WTC11 (cell line): ENCODE measurements at regions not wholly inside any gene's neighbourhood (a gene's known extent, or its start where the extent isn't known, plus 50 kb on each side); places are given as distances from the start of the nearest gene placed in this dataset.

ENCODE experiments used
- ATAC-seq: fragments of 200-7000 bp; cut with Tn5 transposase; 2 replicates; pipeline ENCODE4 v1.10.0; 2021; ENCODE audit warnings: mild to moderate bottlenecking, moderate library complexity
- CTCF ChIA-PET: fragments of 300-600 bp; sonication (Branson Sonifier 250); formaldehyde crosslinking; loops from one replicate; lab custom pipeline; 2021; ENCODE audit warnings: antibody characterized with exemption; lab: Charles Lee
- POLR2A ChIA-PET: fragments of 350-600 bp; sonication (Branson Sonifier 250); formaldehyde crosslinking; loops from one replicate; lab custom pipeline; 2021; ENCODE audit warnings: antibody characterized with exemption; lab: Charles Lee
- DNase-seq: peaks from one replicate; pipeline ENCODE4 v3.0.0; 2021; ENCODE audit warnings: low spot score
- H3K27ac Mint-ChIP-seq: 2 replicates; pipeline ENCODE4 v1.8.0; 2021; ENCODE audit warnings: mixed read lengths
- H3K27me3 Mint-ChIP-seq: 2 replicates; pipeline ENCODE4 v1.8.0; 2021; ENCODE audit warnings: low read depth, mild to moderate bottlenecking, moderate library complexity, mixed read lengths
- H3K36me3 Mint-ChIP-seq: 2 replicates; pipeline ENCODE4 v1.8.0; 2021; ENCODE audit warnings: mixed read lengths
- H3K4me1 Mint-ChIP-seq: 2 replicates; pipeline ENCODE4 v1.8.0; 2022; ENCODE audit warnings: mixed read lengths
- H3K4me3 Mint-ChIP-seq: 2 replicates; pipeline ENCODE4 v1.8.0; 2021; ENCODE audit warnings: mild to moderate bottlenecking, moderate library complexity, mixed read lengths
- H3K9me3 Mint-ChIP-seq: 2 replicates; pipeline ENCODE4 v1.8.0; 2021; ENCODE audit warnings: mixed read lengths
- ARID4B ChIP-seq: sonication (generic); formaldehyde crosslinking; IDR thresholded peaks from 2 replicates; pipeline ENCODE4 v1.8.0; 2023; ENCODE audit warnings: missing genetic modification reagents, mild to moderate bottlenecking, borderline replicate concordance
- CBFB ChIP-seq: sonication (generic); formaldehyde crosslinking; IDR thresholded peaks from 2 replicates; pipeline ENCODE4 v1.8.1; 2022; ENCODE audit warnings: mild to moderate bottlenecking, low read depth, missing genetic modification reagents
- FOXJ3 ChIP-seq: sonication (generic); formaldehyde crosslinking; IDR thresholded peaks from 2 replicates; pipeline ENCODE4 v1.9.0; 2021; ENCODE audit warnings: missing genetic modification reagents, mild to moderate bottlenecking, borderline replicate concordance
- GTF2I ChIP-seq: fragments of 250-450 bp; sonication (Bioruptor Pico); conservative IDR thresholded peaks from 2 replicates; pipeline ENCODE4 v1.4.0; 2021; ENCODE audit warnings: mild to moderate bottlenecking
- NR1H2 ChIP-seq: sonication (generic); formaldehyde crosslinking; IDR thresholded peaks from 2 replicates; pipeline ENCODE4 v1.9.0; 2021; ENCODE audit warnings: mild to moderate bottlenecking, moderate library complexity, missing genetic modification reagents
- OVOL2 ChIP-seq: fragments of 250-450 bp; sonication (Bioruptor Pico); IDR thresholded peaks from 2 replicates; pipeline ENCODE4 v1.9.0; 2021; ENCODE audit warnings: mild to moderate bottlenecking, borderline replicate concordance
- PRRX2 ChIP-seq: fragments of 250-450 bp; sonication (Bioruptor Pico); IDR thresholded peaks from 2 replicates; pipeline ENCODE4 v1.8.0; 2021; ENCODE audit warnings: mild to moderate bottlenecking
- RORB ChIP-seq: fragments of 250-450 bp; sonication (Bioruptor Pico); IDR thresholded peaks from 2 replicates; pipeline ENCODE4 v1.9.0; 2021; ENCODE audit warnings: mild to moderate bottlenecking
- STAT6 ChIP-seq: sonication (generic); formaldehyde crosslinking; conservative IDR thresholded peaks from 2 replicates; pipeline ENCODE4 v1.8.1; 2023; ENCODE audit warnings: mild to moderate bottlenecking, low read depth, missing genetic modification reagents, moderate library complexity
- ZNF281 ChIP-seq: sonication (generic); formaldehyde crosslinking; IDR thresholded peaks from 2 replicates; pipeline ENCODE4 v1.8.0; 2023; ENCODE audit warnings: mild to moderate bottlenecking, missing genetic modification reagents
- ZSCAN18 ChIP-seq: fragments of 250-450 bp; sonication (Bioruptor Pico); IDR thresholded peaks from 2 replicates; pipeline ENCODE4 v2.1.2; 2022; ENCODE audit warnings: mild to moderate bottlenecking, moderate library complexity

- TF ChIP-seq ARID4B (CRISPR knock-in tag): no peak
- no peak for TF ChIP-seq ZSCAN18 (CRISPR knock-in tag)
- TF ChIP-seq NR1H2 (CRISPR knock-in tag): no peak
- no peak for TF ChIP-seq CBFB (CRISPR knock-in tag)
These were observed 387.0 kb upstream of the ACTRT1 start (continued) for GRCh38 chrX:128439159-128439558.

- Mint-ChIP-seq H3K4me1 (no peaks in the 10 kb centered on the region), H3K36me3 (no peaks in the 10 kb centered on the region), H3K27me3 (no peaks in the 10 kb centered on the region), H3K4me3 (no peak overlapping the region), H3K27ac (no peak overlapping the region), H3K9me3 (no peaks in the 10 kb centered on the region)
- TF ChIP-seq RORB (no peak), OVOL2 (CRISPR knock-in tag) (no peak), GTF2I (CRISPR knock-in tag) (no peak), ZNF281 (no peak)
- POLR2A ChIA-PET: no interaction called here
- ATAC-seq (no peak), DNase-seq (no peak)
- CTCF ChIA-PET: no interaction called here
These were observed 385.9 kb upstream of the ACTRT1 start for GRCh38 chrX:128438082-128438481.

- Mint-ChIP-seq H3K4me3 (no peak overlapping the region), H3K9me3 (no peaks in the 10 kb centered on the region), H3K4me1 (no peaks in the 10 kb centered on the region)
- POLR2A ChIA-PET: no interaction called here
- TF ChIP-seq FOXJ3 (CRISPR knock-in tag) (no peak), STAT6 (CRISPR knock-in tag) (no peak), PRRX2 (CRISPR knock-in tag) (no peak)
- TF ChIP-seq, all 79 proteins: peak for 0
- Mint-ChIP-seq H3K27me3 (no peaks in the 10 kb centered on the region), H3K27ac (no peak overlapping the region), H3K36me3 (no peaks in the 10 kb centered on the region)
- DNase-seq: no peak
- ATAC-seq: no peak
- CTCF ChIA-PET: no interaction called here
These were observed 384.3 kb upstream of the ACTRT1 start for GRCh38 chrX:128436397-128437103.
